NCI-H2107 treated with DMSO at 0.1 percent for 48 hours (cell line): ENCODE measurements at regions not wholly inside any gene's neighbourhood (a gene's known extent, or its start where the extent isn't known, plus 50 kb on each side); places are given as distances from the start of the nearest gene placed in this dataset.
"Not testable (repeated sequence)": the region's sequence is repeated elsewhere in the genome, so short reads cannot be mapped to it uniquely, and the experiment has no call there.

Experiments
- DNase-seq: peaks from one replicate; lab custom pipeline; 2025; ENCODE audit not compliant: unreplicated experiment; lab: John Stamatoyannopoulos, UW

DNA sequence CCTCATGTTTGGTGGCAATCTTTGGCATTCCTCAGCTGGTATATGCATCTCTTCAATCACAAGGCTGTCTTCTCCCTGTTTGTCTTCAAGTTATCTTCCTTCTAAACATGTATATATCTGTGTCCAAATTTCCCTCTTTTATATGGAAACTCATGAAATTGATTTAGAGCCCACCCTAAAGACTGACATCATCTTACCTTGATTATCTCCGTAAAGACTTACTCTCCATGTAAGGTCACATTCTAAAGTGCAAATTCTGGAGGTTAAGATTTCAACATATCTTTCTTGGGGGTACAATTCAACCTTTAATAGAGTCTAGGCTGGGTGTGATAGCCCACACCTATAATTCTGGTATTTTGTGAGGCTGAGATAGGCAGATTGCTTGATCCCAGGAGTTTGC is 215.8 kb upstream of the LRRC4C start:
- DNase-seq, result no peak

DNA sequence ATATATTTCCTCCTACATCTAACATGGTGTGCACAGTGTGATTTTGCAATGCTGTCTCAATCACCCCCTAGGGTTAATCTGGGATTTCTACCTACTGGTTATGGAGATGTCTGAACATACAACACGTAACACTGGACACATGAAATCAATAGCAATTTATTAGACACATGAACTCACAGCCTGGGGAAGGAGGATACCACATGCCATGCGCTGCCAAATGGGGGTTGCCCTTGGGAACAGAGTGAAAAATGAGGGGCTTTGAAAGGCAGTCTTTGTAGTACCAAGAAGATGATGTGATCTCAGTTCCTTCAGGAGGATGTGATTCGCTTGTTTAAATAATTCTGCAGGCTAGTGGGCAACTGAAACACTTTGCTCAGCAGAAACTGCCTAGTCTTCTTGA is 253.6 kb upstream of the LRRC4C start:
- DNase-seq, result no peak

GRCh38 chr11:41714101-41714500 is 254.6 kb upstream of the LRRC4C start:
- no peak for DNase-seq

DNA sequence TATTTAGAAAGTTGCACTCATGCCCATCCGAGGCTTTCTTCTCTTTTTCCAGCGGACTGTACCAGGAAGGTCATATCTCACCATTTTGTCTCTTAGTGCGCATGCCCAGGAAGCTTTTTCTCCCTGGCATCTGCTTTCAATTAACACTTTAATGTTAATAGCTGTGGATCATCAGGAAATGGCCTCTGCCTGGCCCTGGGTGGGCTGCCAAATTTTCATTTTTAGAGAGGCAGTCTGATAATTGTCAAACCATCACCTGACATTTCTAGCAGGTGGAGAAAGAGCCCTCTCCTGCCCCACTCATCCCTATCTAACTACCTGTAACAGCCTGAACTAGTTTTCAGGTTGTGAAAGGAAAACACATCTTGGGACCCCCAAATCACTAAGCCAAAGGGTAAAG is 257.4 kb upstream of the LRRC4C start:
- no peak for DNase-seq

- no peak for DNase-seq
Observed at GRCh38 chr11:41720761-41721160, 261.3 kb upstream of the LRRC4C start.

- DNase-seq, result not testable (repeated sequence)
Observed at GRCh38 chr11:41728161-41728560, 268.7 kb upstream of the LRRC4C start.

DNA sequence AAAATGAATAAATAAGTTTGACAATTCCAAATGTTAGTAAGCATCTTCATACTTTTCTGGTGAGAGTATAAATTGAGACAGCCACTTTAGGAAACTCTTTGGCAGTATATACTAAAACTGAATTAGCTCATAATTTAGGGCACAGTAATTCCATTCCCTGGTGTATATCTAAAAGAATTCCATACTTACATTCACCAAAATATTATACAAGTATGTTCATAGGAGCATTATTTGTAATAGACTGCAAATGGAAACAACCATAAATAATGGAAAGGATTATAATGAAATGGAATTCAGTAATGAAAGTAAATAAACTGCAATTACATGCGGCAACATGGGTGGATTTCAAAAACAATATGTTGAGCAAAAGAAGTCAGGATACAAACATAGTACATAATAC is 315.8 kb upstream of the LRRC4C start:
- no peak for DNase-seq

DNA sequence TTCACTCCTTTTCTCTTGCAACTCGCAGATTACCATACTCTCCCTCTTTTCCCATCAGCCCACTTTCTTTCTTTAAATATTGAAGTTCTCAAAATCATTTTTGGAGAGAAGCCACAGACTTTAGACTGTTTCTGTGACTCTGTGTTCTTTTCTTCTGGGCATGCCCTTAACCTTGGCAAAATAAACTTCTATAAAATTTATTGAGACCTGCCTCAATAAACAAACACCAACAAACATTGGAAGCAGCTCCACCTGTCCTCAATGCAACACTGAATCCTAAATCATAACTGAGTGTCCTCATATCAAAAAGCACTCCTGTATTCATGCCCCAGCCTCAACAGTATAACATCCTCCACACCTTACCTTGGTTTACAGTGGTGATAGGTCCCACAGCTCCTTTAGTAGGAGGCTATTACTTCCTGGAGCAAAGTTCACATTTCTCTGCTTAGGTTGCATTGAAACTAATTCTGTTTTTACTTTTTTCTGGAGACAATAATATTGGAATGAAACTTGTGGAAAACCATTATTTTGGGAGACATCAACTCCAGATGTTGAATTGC is 320.0 kb upstream of the LRRC4C start:
- no peak for DNase-seq

- DNase-seq, result no peak
Observed at GRCh38 chr11:41781441-41781840, 322.0 kb upstream of the LRRC4C start.

DNA sequence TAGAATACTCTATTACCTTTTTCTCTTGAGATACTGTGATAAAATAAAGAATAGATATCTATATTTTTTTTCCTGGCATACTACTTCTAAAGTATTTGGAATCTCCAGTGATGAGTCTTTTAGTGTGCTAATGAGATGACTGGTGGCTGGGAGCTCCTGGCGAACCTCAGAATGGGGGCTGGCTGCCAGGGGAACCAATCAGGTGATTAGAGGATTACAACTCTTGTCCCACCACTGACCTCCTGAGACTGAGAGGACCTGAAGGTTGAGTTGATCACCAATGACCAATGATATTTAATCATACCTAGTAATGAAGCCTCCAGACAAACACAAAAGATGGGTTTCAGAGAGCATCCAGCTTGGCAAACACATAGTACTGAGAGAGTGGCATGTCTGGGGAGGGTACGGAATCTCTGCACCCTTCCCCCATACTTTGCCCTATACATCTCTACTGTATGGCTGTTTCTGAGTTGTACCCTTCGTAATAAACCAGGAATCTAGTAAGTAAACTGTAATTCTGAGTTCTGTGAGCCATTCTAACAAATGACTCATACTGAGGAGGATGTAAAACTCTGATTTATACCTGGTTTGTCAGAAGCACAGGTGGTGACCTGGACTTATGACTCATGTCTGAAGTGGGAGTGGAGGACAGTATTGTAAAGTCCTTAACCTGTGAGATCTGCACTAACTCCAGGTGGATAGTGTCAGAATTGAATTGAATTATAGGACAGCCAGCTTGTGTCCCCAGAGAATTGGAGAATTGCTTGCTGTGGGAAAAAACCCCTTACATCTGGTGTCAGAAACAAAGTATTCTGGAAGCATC is 325.3 kb upstream of the LRRC4C start:
- DNase-seq, result no peak

GRCh38 chr11:41786087-41786486 is 326.6 kb upstream of the LRRC4C start:
- DNase-seq, result no peak

DNA sequence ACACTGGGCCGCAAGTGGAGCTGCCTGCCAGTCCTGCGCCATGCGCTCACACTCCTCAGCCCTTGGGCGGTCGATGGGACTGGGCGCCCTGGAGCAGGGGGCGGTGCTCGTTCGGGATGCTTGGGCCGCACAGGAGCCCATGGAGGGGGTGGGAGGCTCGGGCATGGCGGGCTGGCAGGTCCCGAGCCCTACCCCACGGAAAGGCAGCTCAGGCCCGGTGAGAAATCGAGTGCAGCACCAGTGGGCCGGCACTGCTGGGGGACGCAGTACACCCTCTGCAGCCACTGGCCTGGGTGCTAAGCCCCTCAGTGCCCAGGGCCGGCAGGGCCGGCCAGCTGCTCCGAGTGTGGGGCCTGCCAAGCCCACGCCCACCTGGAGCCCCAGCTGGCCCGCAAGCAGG is 328.7 kb upstream of the LRRC4C start:
- no peak for DNase-seq

DNA sequence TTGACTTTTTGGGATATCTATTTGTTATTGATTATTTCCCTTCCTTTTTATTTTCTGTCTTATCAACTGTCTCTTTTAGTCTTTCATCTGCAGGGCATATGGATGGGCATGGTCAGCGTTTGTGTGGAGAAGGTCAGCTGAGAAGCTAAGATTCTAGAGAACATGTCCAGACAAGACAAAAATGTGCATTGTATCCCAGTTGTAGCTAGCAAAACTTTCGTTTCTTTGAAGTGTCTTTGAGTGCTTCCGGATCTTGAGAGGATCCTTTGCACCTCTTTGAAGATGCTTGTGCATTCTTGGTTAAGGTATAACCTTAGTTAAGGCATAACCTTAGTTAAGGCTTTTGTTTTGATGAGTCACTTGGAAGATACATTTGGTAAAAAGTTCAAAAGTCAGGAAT is 329.9 kb upstream of the LRRC4C start:
- DNase-seq, result no peak

DNA sequence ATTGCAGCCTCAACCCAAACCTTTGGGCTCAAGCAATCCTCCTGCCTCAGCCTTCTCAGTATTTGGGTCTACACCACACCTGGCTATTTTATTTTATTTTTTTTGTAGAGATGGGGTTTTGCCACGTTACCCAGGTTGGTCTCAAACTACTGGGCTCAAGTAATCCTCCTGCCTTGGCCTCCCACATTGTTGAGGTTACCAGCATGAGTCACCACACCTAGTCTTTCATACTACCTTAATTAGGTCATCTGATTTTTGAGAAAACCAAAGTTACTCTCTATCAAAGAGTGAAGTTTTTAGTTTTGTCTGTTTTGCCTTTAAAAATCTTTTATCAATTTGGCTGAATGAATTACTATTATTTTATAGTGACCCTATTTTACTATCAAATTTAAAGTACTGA is 335.6 kb upstream of the LRRC4C start:
- DNase-seq, result no peak

- DNase-seq, result no peak
Observed at GRCh38 chr11:41799754-41800153, 340.3 kb upstream of the LRRC4C start.

DNA sequence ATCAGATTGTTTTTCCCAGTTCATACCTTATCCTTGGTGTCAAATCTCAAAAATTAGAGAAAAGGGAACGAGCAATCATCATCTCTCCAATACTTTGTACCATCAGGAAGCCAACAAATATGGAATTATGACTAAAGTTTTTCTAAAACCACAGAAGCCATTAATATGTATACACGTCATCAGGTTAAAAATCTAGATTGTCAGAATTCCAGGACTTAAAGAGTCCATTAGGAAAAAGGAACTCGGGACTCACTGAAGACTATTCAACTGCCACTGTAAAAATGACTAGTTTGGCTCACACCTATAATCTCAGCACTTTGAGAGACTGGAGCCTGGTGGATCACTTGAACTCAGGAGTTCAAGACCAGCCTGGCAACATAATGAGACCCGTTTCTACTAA is 344.4 kb upstream of the LRRC4C start:
- DNase-seq, result no peak

GRCh38 chr11:41816396-41816795 is 356.9 kb upstream of the LRRC4C start:
- no peak for DNase-seq

GRCh38 chr11:41824287-41824686 is 364.8 kb upstream of the LRRC4C start:
- DNase-seq, result not testable (repeated sequence)

DNA sequence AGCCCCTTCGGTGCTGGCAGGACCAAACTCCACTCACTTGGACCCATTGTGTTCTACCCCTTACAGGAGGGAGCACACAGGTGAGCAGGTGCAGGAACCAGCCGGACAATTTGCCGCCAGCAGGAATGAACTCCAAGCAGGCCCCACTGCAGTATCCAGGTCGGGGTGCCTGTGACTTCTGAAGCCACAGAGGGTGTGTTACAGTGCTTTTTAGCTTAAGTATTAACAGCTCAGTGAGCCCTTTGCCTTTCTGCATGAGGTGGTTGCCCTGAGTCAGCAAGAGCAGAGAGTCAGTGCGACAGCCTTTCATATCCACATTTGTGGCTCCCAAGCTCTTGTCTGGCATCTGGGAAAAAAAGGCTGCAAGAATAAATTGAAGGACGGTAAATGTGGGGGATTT is 366.6 kb upstream of the LRRC4C start:
- DNase-seq, result no peak

DNA sequence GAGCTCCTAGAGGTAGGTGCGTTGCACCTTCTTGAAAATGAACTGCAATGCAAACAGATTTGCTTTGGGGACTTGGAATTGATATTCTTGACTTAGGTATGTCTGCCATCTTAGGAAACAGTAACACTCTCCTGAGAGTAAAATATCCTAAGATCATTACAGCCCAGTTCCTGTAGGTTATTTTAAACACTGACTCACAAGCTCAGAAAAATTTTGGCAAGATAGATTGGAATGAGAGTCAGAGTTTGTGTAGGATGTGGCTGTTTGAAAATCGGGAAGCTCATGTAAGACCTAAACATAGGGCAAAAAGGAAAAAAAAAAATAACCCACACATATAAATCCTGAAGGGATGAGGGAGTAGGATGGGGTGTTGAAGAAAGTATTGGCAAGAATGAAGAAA is 377.0 kb upstream of the LRRC4C start:
- DNase-seq, result no peak

- DNase-seq, result no peak
Observed at GRCh38 chr11:41842673-41843072, 383.2 kb upstream of the LRRC4C start.

DNA sequence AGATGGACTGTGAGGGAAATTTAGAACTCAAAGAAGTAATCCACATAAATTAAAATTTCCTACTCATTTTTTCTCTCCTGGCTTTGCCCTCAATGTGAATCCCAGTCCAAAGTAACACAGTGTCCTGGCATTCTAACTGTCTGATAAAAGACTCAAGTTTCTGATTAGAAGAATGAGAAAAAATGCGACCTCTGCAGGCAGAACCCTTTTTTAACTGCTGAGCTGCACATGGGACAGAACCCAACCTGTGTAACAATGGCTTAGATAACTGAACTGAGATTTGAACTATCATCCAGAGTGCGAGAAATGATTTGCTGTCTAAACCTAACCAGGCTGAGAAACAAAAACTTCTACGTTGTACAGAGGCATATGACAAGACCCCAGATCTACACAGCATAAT is 385.6 kb upstream of the LRRC4C start:
- DNase-seq, result no peak

DNA sequence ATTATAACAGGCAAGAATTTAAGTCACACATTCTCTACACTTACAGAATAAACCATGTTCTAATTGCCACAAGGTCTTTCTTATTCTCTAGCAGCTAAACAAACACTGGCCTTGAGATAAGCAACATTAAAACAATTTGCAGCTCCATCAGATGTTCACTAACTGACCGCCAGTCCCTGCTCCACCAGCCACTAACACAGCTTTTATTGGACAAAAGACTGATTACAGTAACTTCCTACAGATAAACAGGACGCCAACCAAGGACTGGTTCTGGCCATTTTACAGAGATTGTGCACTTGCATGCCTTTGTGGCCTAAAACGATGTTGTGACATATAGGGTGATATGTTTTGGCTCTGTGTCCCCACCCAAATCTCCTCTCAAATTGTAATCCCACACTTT is 388.9 kb upstream of the LRRC4C start:
- no peak for DNase-seq
